H9 (cell line): ENCODE measurements at regions not wholly inside any gene's neighbourhood (a gene's known extent, or its start where the extent isn't known, plus 50 kb on each side); places are given as distances from the start of the nearest gene placed in this dataset.

ENCODE experiments used
- DNase-seq: peaks from one replicate; pipeline ENCODE4 v3.0.0-alpha.2; 2017
- H2AFZ ChIP-seq: one replicate; pipeline ENCODE4 v1.6.1; 2013; ENCODE audit warnings: mild to moderate bottlenecking, low read length, control low read depth, moderate library complexity
- H2AK5ac ChIP-seq: 2 replicates; pipeline ENCODE4 v1.6.1; 2013; ENCODE audit warnings: low read length, control low read depth, mixed read lengths; ENCODE audit not compliant: insufficient read length
- H2BK120ac ChIP-seq: one replicate; pipeline ENCODE4 v1.6.1; 2013; ENCODE audit warnings: low read depth, mild to moderate bottlenecking, low read length, control low read depth, inconsistent platforms; ENCODE audit not compliant: poor library complexity, severe bottlenecking
- H2BK12ac ChIP-seq: 2 replicates; pipeline ENCODE4 v1.6.1; 2013; ENCODE audit warnings: low read length, control low read depth, mixed read lengths, low read depth; ENCODE audit not compliant: insufficient read length
- H2BK15ac ChIP-seq: 2 replicates; pipeline ENCODE4 v1.6.1; 2013; ENCODE audit warnings: low read depth, low read length, control low read depth
- H2BK20ac ChIP-seq: one replicate; pipeline ENCODE4 v1.6.1; 2013; ENCODE audit warnings: low read depth, mild to moderate bottlenecking, low read length, control low read depth, inconsistent platforms; ENCODE audit not compliant: poor library complexity, severe bottlenecking
- H2BK5ac ChIP-seq: 2 replicates; pipeline ENCODE4 v1.6.1; 2013; ENCODE audit warnings: low read length, control low read depth, mixed read lengths; ENCODE audit not compliant: insufficient read length
- H3K14ac ChIP-seq: 2 replicates; pipeline ENCODE4 v1.6.1; 2013; ENCODE audit warnings: low read length, control low read depth; ENCODE audit not compliant: insufficient read depth
- H3K18ac ChIP-seq: 2 replicates; pipeline ENCODE4 v1.6.1; 2013; ENCODE audit warnings: low read depth, mild to moderate bottlenecking, mixed read lengths, low read length, control low read depth; ENCODE audit not compliant: insufficient read length
- H3K23ac ChIP-seq: 2 replicates; pipeline ENCODE4 v1.6.1; 2013; ENCODE audit warnings: low read length, control low read depth, mixed read lengths, low read depth; ENCODE audit not compliant: insufficient read length
- H3K23me2 ChIP-seq: 2 replicates; pipeline ENCODE4 v1.6.1; 2013; ENCODE audit warnings: low read depth, mild to moderate bottlenecking, mixed read lengths, low read length, control low read depth; ENCODE audit not compliant: insufficient read length, poor library complexity, severe bottlenecking
- H3K27ac ChIP-seq: 2 replicates; pipeline ENCODE4 v1.5.1; 2013; ENCODE audit warnings: low read length, control low read depth, mixed read lengths, low read depth; ENCODE audit not compliant: insufficient read length
- H3K27me3 ChIP-seq: 2 replicates; pipeline ENCODE4 v1.6.1; 2013; ENCODE audit warnings: low read length, control low read depth, inconsistent platforms; ENCODE audit not compliant: insufficient read depth
- H3K4ac ChIP-seq: 2 replicates; pipeline ENCODE4 v1.6.1; 2013; ENCODE audit warnings: low read depth, mild to moderate bottlenecking, control low read depth, inconsistent platforms, low read length, moderate library complexity
- H3K4me1 ChIP-seq: 2 replicates; pipeline ENCODE4 v1.6.1; 2013; ENCODE audit warnings: low read length, control low read depth, inconsistent platforms; ENCODE audit not compliant: insufficient read depth
- H3K4me2 ChIP-seq: 2 replicates; pipeline ENCODE4 v1.6.1; 2013; ENCODE audit warnings: low read length, control low read depth, mixed read lengths; ENCODE audit not compliant: insufficient read length, insufficient read depth
- H3K56ac ChIP-seq: 2 replicates; pipeline ENCODE4 v1.6.1; 2013; ENCODE audit warnings: low read depth, mild to moderate bottlenecking, mixed read lengths, low read length, control low read depth; ENCODE audit not compliant: insufficient read length
- H3K79me1 ChIP-seq: 2 replicates; pipeline ENCODE4 v1.6.1; 2013; ENCODE audit warnings: low read depth, mild to moderate bottlenecking, moderate library complexity, low read length, control low read depth, inconsistent platforms; ENCODE audit not compliant: insufficient read depth, poor library complexity, severe bottlenecking
- H3K79me2 ChIP-seq: 2 replicates; pipeline ENCODE4 v1.6.1; 2013; ENCODE audit warnings: low read length, control low read depth, inconsistent platforms; ENCODE audit not compliant: insufficient read depth
- H3K9ac ChIP-seq: 2 replicates; pipeline ENCODE4 v1.6.1; 2013; ENCODE audit warnings: low read length, control low read depth, mixed read lengths; ENCODE audit not compliant: insufficient read length; ENCODE audit errors: extremely low read depth
- H3K9me3 ChIP-seq: one replicate; pipeline ENCODE4 v1.6.1; 2013; ENCODE audit warnings: low read depth, low read length, inconsistent platforms; ENCODE audit not compliant: control insufficient read depth
- H3T11ph ChIP-seq: one replicate; pipeline ENCODE4 v1.6.1; 2013; ENCODE audit warnings: mild to moderate bottlenecking, low read length, control low read depth, inconsistent platforms
- H4K20me1 ChIP-seq: one replicate; pipeline ENCODE4 v1.6.1; 2013; ENCODE audit not compliant: control insufficient read depth, insufficient read length, insufficient read depth
- H4K5ac ChIP-seq: 2 replicates; pipeline ENCODE4 v1.6.1; 2013; ENCODE audit warnings: low read depth, mild to moderate bottlenecking, mixed read lengths, low read length, control low read depth; ENCODE audit not compliant: insufficient read length
- H4K8ac ChIP-seq: replicated peaks from 2 replicates; pipeline ENCODE4 v1.6.1; 2013; ENCODE audit warnings: low read length, control low read depth, mixed read lengths, low read depth; ENCODE audit not compliant: insufficient read length
- H4K91ac ChIP-seq: 2 replicates; pipeline ENCODE4 v1.6.1; 2013; ENCODE audit warnings: low read depth, mild to moderate bottlenecking, moderate library complexity, mixed read lengths, low read length, control low read depth; ENCODE audit not compliant: insufficient read length
- H3K27ac Mint-ChIP-seq, 3 experiments: 2 replicates in 2 of 3; 3 replicates in 1 of 3; pipeline ENCODE4 v1.8.0; 2020 to 2021; ENCODE audit warnings: mixed read lengths in 3 of 3, mild to moderate bottlenecking in 1 of 3, moderate library complexity in 1 of 3
- H3K27me3 Mint-ChIP-seq: 2 replicates; pipeline ENCODE4 v1.8.0; 2021; ENCODE audit warnings: low read depth, mild to moderate bottlenecking, moderate library complexity, mixed read lengths
- H3K36me3 Mint-ChIP-seq, 3 experiments: 2 replicates in 2 of 3; 3 replicates in 1 of 3; pipeline ENCODE4 v1.8.0; 2020 to 2021; ENCODE audit warnings: low read depth in 3 of 3, mixed read lengths in 3 of 3; ENCODE audit not compliant: insufficient read depth in 1 of 3
- H3K4me1 Mint-ChIP-seq, 2 experiments: 2 replicates each; pipeline ENCODE4 v1.8.0; 2020; ENCODE audit warnings: mixed read lengths in 2 of 2
- H3K4me3 Mint-ChIP-seq, 2 experiments: 2 replicates in 1 of 2; 3 replicates in 1 of 2; pipeline ENCODE4 v1.8.0; 2020 to 2021; ENCODE audit warnings: mild to moderate bottlenecking in 2 of 2, mixed read lengths in 2 of 2, moderate library complexity in 1 of 2
- H3K9me3 Mint-ChIP-seq, 2 experiments: 2 replicates in 1 of 2; 3 replicates in 1 of 2; pipeline ENCODE4 v1.8.0; 2020; ENCODE audit warnings: mild to moderate bottlenecking in 2 of 2, mixed read lengths in 2 of 2, moderate library complexity in 1 of 2
- CTCF ChIP-seq: fragments of 200-600 bp; sonication (generic); conservative IDR thresholded peaks from 3 replicates; pipeline ENCODE4 v1.8.0; 2021; ENCODE audit warnings: antibody characterized with exemption, mild to moderate bottlenecking
- WGBS: extraction: QIAGEN DNeasy Blood & Tissue Kit; methylation state at CpG from one replicate; pipeline ENCODE4 v1.1.7; 2013; ENCODE audit warnings: missing lambda C conversion rate, low lambda C conversion rate, mixed read lengths; ENCODE audit not compliant: insufficient read length; ENCODE audit errors: extremely low coverage; 5-methylcytosine and 5-hydroxymethylcytosine counted together

GRCh38 chr9:129513856-129514496 lies 106.9 kb downstream of the C9orf50 start:
- peaks cover 20% of the 10 kb centered on the region for H3K27me3 Mint-ChIP-seq
- Histone ChIP-seq H3K9ac (no peak overlapping the region), H4K91ac (no peak overlapping the region), H2BK120ac (no peak overlapping the region), H3K14ac (no peak overlapping the region), H3K4me2 (no peak overlapping the region), H2AK5ac (no peak overlapping the region), H3K23ac (no peak overlapping the region), H2BK5ac (no peak overlapping the region), H4K5ac (no peak overlapping the region), H3K27me3 (no peaks in the 10 kb centered on the region), H2BK12ac (no peak overlapping the region), H3K9me3 (peaks cover 17% of the 10 kb centered on the region), H3K79me1 (no peaks in the 10 kb centered on the region), H3K4me1 (no peaks in the 10 kb centered on the region), H3K79me2 (no peaks in the 10 kb centered on the region), H2BK20ac (no peak overlapping the region), H3K4ac (no peak overlapping the region), H3K56ac (no peak overlapping the region), H2BK15ac (no peak overlapping the region), H3K18ac (no peak overlapping the region), H4K8ac (no peak overlapping the region), H3K23me2 (no peaks in the 10 kb centered on the region), H3T11ph (no peak overlapping the region), H3K27ac (no peak overlapping the region), H2AFZ (no peak overlapping the region), H4K20me1 (no peaks in the 10 kb centered on the region)
- no peak overlapping the region for H3K27ac Mint-ChIP-seq
- H3K36me3 Mint-ChIP-seq: peaks cover 9 to 36% (median 10%) of the 10 kb centered on the region in 3 experiments
- no peak for TF ChIP-seq CTCF
- no peak for DNase-seq
- WGBS: no CpG with 5 or more reads among the region's 7 CpGs
- no peak overlapping the region; a peak in 1 of 5 replicates for H3K4me3 Mint-ChIP-seq
- peaks cover 41 to 49% of the 10 kb centered on the region in 2 experiments for H3K9me3 Mint-ChIP-seq
- H3K4me1 Mint-ChIP-seq: no peaks in the 10 kb centered on the region
